AG04449 (cell line): ENCODE measurements at regions not wholly inside any gene's neighbourhood (a gene's known extent, or its start where the extent isn't known, plus 50 kb on each side); places are given as distances from the start of the nearest gene placed in this dataset.

Experiments
- CTCF ChIA-PET: fragments of 350-600 bp; formaldehyde crosslinking; extraction: SDS; loops from one replicate; lab custom pipeline; 2021; ENCODE audit warnings: antibody characterized with exemption; lab: Yijun Ruan, JAX
- POLR2A ChIA-PET: fragments of 400-600, 350-600 bp; formaldehyde crosslinking; extraction: SDS; loops from one replicate; lab custom pipeline; 2020; ENCODE audit warnings: antibody characterized with exemption, inconsistent platforms; lab: Yijun Ruan, JAX
- DNase-seq: peaks from one replicate; pipeline ENCODE4 v3.0.0-alpha.2; 2010; ENCODE audit warnings: low read depth, low spot score
- H3K4me3 ChIP-seq: 2 replicates; pipeline ENCODE4 v1.5.1; 2011; ENCODE audit warnings: low read depth, mild to moderate bottlenecking, control low read depth, low read length
- TF ChIP-seq, protein P1 (sequence below): IDR thresholded peaks from one replicate; pipeline ENCODE4 v1.5.1; 2011; ENCODE audit warnings: mild to moderate bottlenecking, moderate library complexity, low read length, control low read depth, inconsistent platforms; ENCODE audit not compliant: insufficient read depth; ENCODE audit errors: missing control alignments

DNA sequence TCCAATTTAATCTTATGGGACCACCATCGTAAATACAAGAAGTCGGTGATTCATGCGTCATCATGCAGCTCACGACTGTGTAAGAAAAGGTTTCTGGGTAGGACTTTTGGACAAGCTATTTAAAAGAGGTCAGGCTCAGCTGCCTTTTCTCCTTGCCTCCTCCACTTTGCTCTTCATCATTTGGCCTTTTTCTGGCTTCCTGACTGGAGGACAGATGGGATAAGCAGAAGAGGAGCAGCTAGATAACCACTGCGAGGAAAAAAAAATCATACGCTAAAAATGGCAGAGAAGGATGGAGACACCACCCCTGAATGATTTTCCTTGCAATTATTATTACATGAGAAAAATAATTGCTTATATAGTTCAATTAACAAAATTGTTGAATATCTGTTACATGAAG lies 294.3 kb upstream of the FSTL5 start:
- TF ChIP-seq, protein P1, sequence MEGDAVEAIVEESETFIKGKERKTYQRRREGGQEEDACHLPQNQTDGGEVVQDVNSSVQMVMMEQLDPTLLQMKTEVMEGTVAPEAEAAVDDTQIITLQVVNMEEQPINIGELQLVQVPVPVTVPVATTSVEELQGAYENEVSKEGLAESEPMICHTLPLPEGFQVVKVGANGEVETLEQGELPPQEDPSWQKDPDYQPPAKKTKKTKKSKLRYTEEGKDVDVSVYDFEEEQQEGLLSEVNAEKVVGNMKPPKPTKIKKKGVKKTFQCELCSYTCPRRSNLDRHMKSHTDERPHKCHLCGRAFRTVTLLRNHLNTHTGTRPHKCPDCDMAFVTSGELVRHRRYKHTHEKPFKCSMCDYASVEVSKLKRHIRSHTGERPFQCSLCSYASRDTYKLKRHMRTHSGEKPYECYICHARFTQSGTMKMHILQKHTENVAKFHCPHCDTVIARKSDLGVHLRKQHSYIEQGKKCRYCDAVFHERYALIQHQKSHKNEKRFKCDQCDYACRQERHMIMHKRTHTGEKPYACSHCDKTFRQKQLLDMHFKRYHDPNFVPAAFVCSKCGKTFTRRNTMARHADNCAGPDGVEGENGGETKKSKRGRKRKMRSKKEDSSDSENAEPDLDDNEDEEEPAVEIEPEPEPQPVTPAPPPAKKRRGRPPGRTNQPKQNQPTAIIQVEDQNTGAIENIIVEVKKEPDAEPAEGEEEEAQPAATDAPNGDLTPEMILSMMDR = no peak
- no peak overlapping the region for H3K4me3 ChIP-seq
- POLR2A ChIA-PET = no interaction called here
- CTCF ChIA-PET = no interaction called here
- no peak for DNase-seq

DNA sequence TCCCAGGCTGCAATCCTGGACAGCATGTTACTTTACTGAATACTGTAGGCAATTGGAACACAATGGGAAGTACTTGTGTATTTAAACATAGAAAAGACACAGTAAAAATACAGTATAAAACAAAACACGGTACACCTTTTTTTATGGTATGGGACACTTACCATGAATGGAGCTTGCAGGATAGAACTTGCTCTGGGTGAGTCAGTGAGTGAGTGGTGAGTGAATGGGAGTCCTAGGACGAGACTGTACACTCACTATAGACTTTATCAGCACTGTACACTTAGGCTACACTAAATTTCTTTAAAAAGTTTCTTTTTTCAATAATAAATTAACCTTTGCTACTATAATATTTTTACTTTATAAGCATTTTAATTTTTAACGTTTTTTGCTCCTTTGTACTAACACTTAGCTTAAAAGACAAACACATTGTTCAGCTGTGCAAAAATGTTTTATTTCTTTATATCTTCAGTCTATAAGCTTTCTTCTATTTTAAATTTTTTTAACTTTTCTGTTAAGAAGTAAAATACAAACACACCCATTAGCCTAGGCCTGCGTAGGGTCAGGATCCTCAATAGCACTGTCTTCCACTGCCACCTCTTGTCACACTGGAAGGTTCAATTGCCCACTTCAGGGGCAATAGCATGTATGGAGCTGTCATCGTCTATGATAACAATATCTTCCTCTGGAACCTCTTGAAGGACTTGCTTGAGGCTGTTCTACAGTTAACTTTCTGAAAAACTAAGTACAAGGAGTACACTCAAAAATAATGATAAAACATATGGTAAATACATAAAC lies 293.5 kb upstream of the FSTL5 start:
- TF ChIP-seq, protein P1 = no peak
- CTCF ChIA-PET = no interaction called here
- POLR2A ChIA-PET = no interaction called here
- H3K4me3 ChIP-seq = no peak overlapping the region
- no peak for DNase-seq

DNA sequence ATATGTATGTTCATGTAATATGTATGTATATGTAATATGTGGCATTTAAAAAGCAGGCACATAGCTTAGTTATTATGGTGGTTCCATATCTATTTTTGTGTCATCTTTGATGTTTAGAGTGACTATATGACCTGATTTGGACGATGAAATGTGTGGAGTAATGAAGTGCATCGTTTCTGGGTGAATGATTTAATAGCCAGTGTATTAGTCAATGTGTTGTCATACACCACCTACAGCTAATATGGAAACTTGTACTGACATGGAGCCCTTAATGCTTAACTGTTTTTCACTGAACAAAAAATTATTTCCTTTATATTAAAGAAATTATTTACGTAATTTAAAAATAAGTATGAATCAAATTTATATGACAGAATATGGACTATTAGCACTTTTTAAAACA lies 292.3 kb upstream of the FSTL5 start:
- DNase-seq = no peak
- ChIA-PET POLR2A (no interaction called here), CTCF (no interaction called here)
- TF ChIP-seq, protein P1 = no peak
- H3K4me3 ChIP-seq = no peak overlapping the region

DNA sequence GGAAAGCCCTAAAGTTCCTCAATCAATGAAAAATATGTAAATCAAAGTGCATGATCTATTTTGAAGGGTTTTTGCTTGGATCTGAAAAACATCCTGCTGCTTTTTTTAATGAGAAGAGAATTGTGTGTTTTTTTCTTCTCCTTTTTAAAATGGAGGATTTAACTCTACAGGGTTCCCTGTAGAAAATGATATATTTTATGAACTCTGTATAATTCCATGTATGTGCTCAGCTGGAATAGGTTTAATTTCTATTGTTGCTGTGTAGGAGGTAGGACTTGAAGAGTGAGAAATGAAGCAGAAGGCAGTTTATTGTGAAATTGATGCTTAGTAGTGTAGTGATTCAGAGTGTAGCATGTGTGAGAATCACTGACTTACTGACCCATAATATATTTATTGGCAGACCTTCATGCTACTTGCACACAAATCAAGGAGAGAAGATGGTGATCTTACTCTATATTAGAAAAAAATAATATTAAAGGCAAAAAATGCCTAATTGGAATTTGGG lies 286.8 kb upstream of the FSTL5 start:
- H3K4me3 ChIP-seq = no peak overlapping the region
- TF ChIP-seq, protein P1 = no peak
- POLR2A ChIA-PET = no interaction called here
- CTCF ChIA-PET = no interaction called here
- no peak for DNase-seq

DNA sequence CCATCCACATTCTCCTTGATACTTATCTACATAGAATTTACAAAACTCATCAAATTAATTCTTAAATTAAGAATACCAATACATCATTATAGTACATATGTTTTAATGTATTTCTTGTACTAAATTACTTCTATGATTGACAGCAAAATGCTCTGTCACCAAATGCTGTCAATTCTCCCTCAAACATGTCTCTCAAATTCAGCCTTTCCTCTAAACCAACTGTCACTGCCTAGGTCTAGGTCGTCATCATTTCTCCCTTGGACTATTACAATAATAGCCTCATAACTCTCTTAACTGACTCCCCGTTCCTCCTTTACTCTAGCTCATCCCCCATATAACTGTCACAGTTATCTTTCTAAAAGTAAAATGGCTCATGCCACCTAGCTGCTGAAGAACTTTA lies 279.7 kb upstream of the FSTL5 start:
- no peak for DNase-seq
- POLR2A ChIA-PET = no interaction called here
- H3K4me3 ChIP-seq = no peak overlapping the region
- TF ChIP-seq, protein P1 = no peak
- CTCF ChIA-PET = no interaction called here

DNA sequence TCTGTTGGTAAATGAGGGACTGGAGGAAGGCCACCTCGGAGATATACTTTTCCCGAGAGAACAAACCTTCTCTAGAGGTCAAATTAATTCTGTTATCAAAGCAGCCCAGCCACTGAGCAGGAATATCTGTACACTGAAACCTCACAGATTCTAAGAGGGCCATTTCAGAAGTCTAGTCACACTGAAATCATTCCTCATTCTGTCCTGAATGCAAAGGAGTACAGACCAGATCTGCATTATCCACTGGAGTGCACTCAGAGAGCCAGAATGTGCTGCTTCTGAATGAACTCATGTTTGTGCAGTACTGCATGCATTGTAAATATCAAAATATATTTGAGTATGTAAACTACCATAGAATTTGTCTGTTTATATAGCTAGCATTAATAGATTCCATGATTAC lies 278.3 kb upstream of the FSTL5 start:
- CTCF ChIA-PET = no interaction called here
- TF ChIP-seq, protein P1 = no peak
- POLR2A ChIA-PET = no interaction called here
- H3K4me3 ChIP-seq = no peak overlapping the region
- no peak for DNase-seq
